ENCODE measurements at regions not wholly inside any gene's neighbourhood (a gene's known extent, or its start where the extent isn't known, plus 50 kb on each side); places are given as distances from the start of the nearest gene placed in this dataset.

- TF ChIP-seq CTCF (IDR thresholded peaks at IDR 0.05; ENCODE audit: low read length, missing control alignments), result no peak
- DNase-seq (ENCODE audit: low read depth), result no peak
- no peak overlapping the region for H3K4me3 ChIP-seq (replicated peaks; ENCODE audit: low read depth, low read length)
Observed at GRCh38 chr16:79762217-79762616, 161.7 kb upstream of the MAF start.

GRCh38 chr16:79758615-79759346 lies 158.2 kb upstream of the MAF start:
- DNase-seq (ENCODE audit: low read depth), result no peak
- no peak overlapping the region for H3K4me3 ChIP-seq (replicated peaks; ENCODE audit: low read depth, low read length)
- no peak for TF ChIP-seq CTCF (IDR thresholded peaks at IDR 0.05; ENCODE audit: low read length, missing control alignments)

GRCh38 chr16:79757968-79758367 lies 157.4 kb upstream of the MAF start:
- DNase-seq (ENCODE audit: low read depth), result no peak
- no peak for TF ChIP-seq CTCF (IDR thresholded peaks at IDR 0.05; ENCODE audit: low read length, missing control alignments)

GRCh38 chr16:79757163-79757562 lies 156.6 kb upstream of the MAF start:
- TF ChIP-seq CTCF (IDR thresholded peaks at IDR 0.05; ENCODE audit: low read length, missing control alignments), result no peak
- DNase-seq (ENCODE audit: low read depth), result no peak
- H3K4me3 ChIP-seq (replicated peaks; ENCODE audit: low read depth, low read length), result no peak overlapping the region

More at GRCh38 chr16:79757968-79758367, 157.4 kb upstream of the MAF start:
- H3K4me3 ChIP-seq (replicated peaks; ENCODE audit: low read depth, low read length), result no peak overlapping the region

GRCh38 chr16:79756571-79756970 lies 156.0 kb upstream of the MAF start:
- no peak overlapping the region for H3K4me3 ChIP-seq (replicated peaks; ENCODE audit: low read depth, low read length)
- DNase-seq (ENCODE audit: low read depth), result no peak
- TF ChIP-seq CTCF (IDR thresholded peaks at IDR 0.05; ENCODE audit: low read length, missing control alignments), result no peak

- no peak for TF ChIP-seq CTCF (IDR thresholded peaks at IDR 0.05; ENCODE audit: low read length, missing control alignments)
- DNase-seq (ENCODE audit: low read depth), result peak; percentile 39
- H3K4me3 ChIP-seq (replicated peaks; ENCODE audit: low read depth, low read length), result no peak overlapping the region
Observed at GRCh38 chr16:79754501-79754900, 154.0 kb upstream of the MAF start.

- DNase-seq (ENCODE audit: low read depth), result no peak
- no peak overlapping the region for H3K4me3 ChIP-seq (replicated peaks; ENCODE audit: low read depth, low read length)
- no peak for TF ChIP-seq CTCF (IDR thresholded peaks at IDR 0.05; ENCODE audit: low read length, missing control alignments)
Observed at GRCh38 chr16:79754081-79754480, 153.5 kb upstream of the MAF start.
